Thoracic aorta (tissue), 2 donors: ENCODE measurements at regions not wholly inside any gene's neighbourhood (a gene's known extent, or its start where the extent isn't known, plus 50 kb on each side); places are given as distances from the start of the nearest gene placed in this dataset.

ENCODE experiments used
- ATAC-seq: fragments of 150-250 bp; one replicate; pipeline ENCODE4 v1.8.0; 2017; ENCODE audit warnings: low read depth; ENCODE audit not compliant: insufficient number of reproducible peaks, low FRiP score
- DNase-seq: peaks from one replicate; pipeline ENCODE4 v3.0.0-alpha.2; 2020; ENCODE audit warnings: low spot score
- H3K27ac ChIP-seq, 2 donors: fragments of 200-600 bp; sonication (generic); 1 replicate in 1 of 2; 2 replicates in 1 of 2; pipeline ENCODE4 v1.5.1; 2016; ENCODE audit warnings: mild to moderate bottlenecking in 2 of 2, moderate library complexity in 2 of 2
- H3K27me3 ChIP-seq: fragments of 200-600 bp; sonication (generic); replicated peaks from 2 replicates; pipeline ENCODE4 v1.6.0; 2016; ENCODE audit warnings: mild to moderate bottlenecking; ENCODE audit not compliant: insufficient read depth
- H3K36me3 ChIP-seq: fragments of 200-600 bp; sonication (generic); one replicate; pipeline ENCODE4 v1.5.1; 2016
- H3K4me1 ChIP-seq, 2 donors: fragments of 200-600 bp; sonication (generic); 1 replicate in 1 of 2; 2 replicates in 1 of 2; pipeline versions ENCODE4 v1.5.1 to v1.6.0; 2016; ENCODE audit warnings: low read depth in 2 of 2, mild to moderate bottlenecking in 1 of 2; ENCODE audit not compliant: control insufficient read depth in 1 of 2
- H3K4me3 ChIP-seq: fragments of 200-600 bp; sonication (generic); 2 replicates; pipeline ENCODE4 v1.5.1; 2016; ENCODE audit warnings: mild to moderate bottlenecking
- H3K9me3 ChIP-seq: fragments of 200-600 bp; sonication (generic); 2 replicates; pipeline ENCODE4 v1.5.1; 2016
- TF ChIP-seq, protein P1 (sequence below): fragments of 200-600 bp; sonication (generic); IDR thresholded peaks from one replicate; pipeline ENCODE4 v1.5.1; 2019; ENCODE audit warnings: antibody characterized with exemption

DNA sequence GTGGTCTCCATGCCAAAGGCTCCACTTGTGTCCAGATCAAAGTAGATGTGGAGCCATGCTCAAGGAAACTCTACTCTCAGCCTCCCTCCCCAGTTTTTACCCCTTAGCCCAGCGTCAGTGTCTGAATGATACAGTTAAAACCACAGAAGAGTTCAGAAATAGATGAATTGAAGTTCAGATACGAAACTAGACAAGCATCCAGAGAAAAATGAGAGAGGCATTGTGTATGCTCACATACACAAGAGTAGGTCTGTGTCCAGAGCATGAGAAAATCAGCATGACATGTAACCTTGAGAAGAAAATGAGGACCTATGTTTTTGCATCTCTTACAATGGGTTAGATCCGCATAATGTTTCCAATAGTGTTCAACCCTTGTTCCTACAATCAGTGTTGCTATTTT lies 612.8 kb upstream of the PKDCC start:
- ATAC-seq (no peak), DNase-seq (no peak)
- TF ChIP-seq, protein P1, sequence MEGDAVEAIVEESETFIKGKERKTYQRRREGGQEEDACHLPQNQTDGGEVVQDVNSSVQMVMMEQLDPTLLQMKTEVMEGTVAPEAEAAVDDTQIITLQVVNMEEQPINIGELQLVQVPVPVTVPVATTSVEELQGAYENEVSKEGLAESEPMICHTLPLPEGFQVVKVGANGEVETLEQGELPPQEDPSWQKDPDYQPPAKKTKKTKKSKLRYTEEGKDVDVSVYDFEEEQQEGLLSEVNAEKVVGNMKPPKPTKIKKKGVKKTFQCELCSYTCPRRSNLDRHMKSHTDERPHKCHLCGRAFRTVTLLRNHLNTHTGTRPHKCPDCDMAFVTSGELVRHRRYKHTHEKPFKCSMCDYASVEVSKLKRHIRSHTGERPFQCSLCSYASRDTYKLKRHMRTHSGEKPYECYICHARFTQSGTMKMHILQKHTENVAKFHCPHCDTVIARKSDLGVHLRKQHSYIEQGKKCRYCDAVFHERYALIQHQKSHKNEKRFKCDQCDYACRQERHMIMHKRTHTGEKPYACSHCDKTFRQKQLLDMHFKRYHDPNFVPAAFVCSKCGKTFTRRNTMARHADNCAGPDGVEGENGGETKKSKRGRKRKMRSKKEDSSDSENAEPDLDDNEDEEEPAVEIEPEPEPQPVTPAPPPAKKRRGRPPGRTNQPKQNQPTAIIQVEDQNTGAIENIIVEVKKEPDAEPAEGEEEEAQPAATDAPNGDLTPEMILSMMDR: no peak
- Histone ChIP-seq H3K27ac (no peak overlapping the region), H3K9me3 (no peaks in the 10 kb centered on the region), H3K27me3 (no peaks in the 10 kb centered on the region), H3K4me3 (no peak overlapping the region), H3K36me3 (no peaks in the 10 kb centered on the region), H3K4me1 (no peaks in the 10 kb centered on the region)

DNA sequence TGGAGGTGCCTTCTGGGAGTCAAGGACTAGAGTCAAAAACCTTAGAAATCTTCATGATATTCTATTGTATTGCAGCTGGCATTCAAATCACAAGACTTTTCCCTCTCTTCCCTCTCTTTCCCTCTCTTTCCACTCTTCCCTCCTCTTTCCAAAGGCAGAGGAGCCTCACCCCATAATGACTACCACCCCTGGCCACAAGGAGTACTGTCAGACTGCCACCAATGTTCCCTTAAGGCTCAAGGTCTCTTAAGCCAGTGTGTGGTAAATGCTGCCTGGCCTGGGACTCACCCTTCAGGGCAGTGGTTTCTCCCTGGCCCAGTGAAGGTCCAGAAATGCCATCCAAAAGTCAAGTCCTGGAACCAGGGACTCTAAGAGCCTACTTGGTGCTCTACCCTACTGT lies 605.9 kb upstream of the PKDCC start:
- no peaks in the 10 kb centered on the region for H3K9me3 ChIP-seq
- no peaks in the 10 kb centered on the region for H3K4me1 ChIP-seq
- no peak for ATAC-seq
- no peaks in the 10 kb centered on the region for H3K27me3 ChIP-seq
- DNase-seq: no peak
- no peak overlapping the region for H3K27ac ChIP-seq
- H3K4me3 ChIP-seq: no peak overlapping the region
- TF ChIP-seq, protein P1: no peak
- H3K36me3 ChIP-seq: no peaks in the 10 kb centered on the region

DNA sequence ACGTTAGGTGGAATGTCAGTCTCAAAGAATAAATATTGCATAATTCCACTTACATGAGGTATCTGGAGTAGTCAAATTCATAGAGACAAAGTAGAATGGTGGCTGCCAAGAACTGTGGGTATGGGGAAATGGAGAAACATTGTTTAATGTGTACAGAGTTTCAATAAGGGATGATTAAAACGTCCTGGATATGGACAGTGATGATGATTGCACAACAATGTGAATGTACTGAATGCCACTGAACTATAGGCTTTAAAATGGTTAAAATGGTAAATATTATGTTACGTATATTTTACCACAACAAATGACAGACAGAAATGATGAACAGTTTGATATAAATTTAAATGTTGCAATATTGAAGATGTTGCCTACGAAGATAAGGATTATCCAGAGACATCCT lies 602.0 kb upstream of the PKDCC start:
- Histone ChIP-seq H3K27ac (no peak overlapping the region), H3K4me3 (no peak overlapping the region), H3K9me3 (no peaks in the 10 kb centered on the region), H3K27me3 (no peaks in the 10 kb centered on the region), H3K4me1 (no peaks in the 10 kb centered on the region), H3K36me3 (no peaks in the 10 kb centered on the region)
- TF ChIP-seq, protein P1: no peak
- no peak for ATAC-seq
- DNase-seq: no peak

DNA sequence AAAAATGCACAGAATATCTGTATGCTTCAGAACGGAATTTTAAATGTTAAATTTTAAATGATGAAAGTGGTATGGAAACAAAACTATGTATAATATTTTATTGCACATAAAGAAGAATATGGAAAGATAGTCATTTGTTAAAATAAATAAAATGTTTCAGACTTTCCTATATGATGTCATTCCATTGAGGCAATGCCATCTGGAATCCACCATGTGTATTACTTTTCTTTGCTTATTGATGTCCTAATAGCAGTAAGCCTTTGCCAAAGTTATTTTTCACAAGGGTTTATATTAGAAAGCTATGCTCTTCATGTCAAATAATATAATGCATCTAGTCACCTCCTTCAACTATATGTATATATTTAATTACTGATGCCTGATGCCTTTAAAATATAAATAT lies 601.6 kb upstream of the PKDCC start:
- ATAC-seq (no peak), DNase-seq (no peak)
- Histone ChIP-seq H3K36me3 (no peaks in the 10 kb centered on the region), H3K27ac (no peak overlapping the region), H3K27me3 (no peaks in the 10 kb centered on the region), H3K4me3 (no peak overlapping the region), H3K4me1 (no peaks in the 10 kb centered on the region), H3K9me3 (no peaks in the 10 kb centered on the region)
- TF ChIP-seq, protein P1: no peak

DNA sequence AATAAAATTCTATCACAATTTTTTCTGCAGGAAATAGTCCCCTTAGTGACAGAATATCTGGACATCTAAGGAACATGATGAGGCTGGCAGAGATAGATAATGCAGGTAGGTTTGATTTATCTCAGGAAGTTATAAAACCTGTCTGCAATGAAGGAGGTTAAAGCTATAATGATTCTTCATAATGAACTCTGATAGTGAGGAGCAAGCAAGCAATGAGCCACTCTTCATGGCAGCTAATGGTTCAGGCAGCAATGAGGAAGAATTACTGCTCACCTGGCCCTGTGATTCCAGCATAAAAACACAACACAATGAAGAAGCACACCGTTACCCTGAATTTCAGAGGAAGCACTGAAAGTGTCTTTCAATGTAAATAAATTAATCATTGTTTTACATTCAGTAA lies 599.6 kb upstream of the PKDCC start:
- no peaks in the 10 kb centered on the region for H3K36me3 ChIP-seq
- H3K9me3 ChIP-seq: no peaks in the 10 kb centered on the region
- H3K4me3 ChIP-seq: no peak overlapping the region
- no peak overlapping the region for H3K27ac ChIP-seq
- ATAC-seq: no peak
- H3K4me1 ChIP-seq: no peaks in the 10 kb centered on the region
- no peak for DNase-seq
- TF ChIP-seq, protein P1: no peak
- no peaks in the 10 kb centered on the region for H3K27me3 ChIP-seq
